ENCODE measurements at regions not wholly inside any gene's neighbourhood (a gene's known extent, or its start where the extent isn't known, plus 50 kb on each side); places are given as distances from the start of the nearest gene placed in this dataset.

DNA sequence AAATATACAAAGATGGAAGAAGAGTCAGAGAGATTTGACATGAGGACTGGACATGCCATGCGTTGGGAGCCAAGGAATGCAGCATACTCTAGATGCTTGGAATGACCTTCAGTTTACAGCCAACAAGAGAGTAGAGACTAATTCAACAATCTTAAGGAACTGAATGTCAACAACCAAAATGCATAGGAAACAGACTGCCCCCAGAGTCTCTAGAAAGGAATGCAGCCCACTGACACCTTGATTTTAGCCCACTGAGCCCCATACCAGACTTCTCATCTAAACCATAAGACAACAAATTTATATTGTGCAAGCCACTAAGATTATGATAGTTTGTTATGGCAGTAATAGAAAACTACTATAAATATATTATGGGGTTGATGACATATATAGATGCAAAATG is 611.2 kb downstream of the RPS29 start:
- no peak for FAIRE-seq

DNA sequence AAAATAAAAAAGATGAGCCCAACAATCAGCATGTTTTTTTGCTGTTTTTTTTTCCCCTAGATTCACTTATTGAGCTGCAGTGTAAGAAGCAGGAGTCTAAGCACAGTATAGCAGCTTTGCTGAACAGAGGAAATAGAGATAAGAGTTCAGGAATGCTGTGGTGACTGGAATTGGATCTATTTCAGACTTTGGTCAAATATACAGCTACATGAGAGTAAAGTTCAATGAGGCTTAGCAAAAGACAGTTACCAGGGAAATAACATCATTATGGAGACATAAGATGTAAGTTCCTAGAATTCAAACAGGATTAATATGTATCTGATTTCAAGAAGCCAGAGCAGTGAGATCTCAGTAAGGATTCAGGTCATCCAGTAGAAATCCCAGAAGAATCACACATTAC is 613.0 kb downstream of the RPS29 start:
- no peak for FAIRE-seq

DNA sequence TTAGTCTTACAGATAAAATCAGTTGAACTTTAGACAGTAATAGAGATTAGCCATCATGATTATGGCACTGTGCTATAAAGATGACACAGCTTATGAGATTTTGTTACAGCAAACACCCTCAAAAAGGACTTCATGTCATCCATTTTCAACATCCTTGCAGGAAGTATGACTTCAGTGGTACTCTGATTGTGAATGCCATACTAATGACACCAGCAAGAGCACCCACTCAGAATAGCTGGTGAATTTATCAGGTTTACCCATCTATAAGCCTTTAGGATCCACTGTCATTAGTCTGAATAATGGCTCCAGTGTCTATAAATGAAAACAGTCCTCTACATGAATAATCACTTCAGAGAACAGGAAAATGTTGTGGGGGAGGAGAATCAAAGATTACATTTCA is 615.2 kb downstream of the RPS29 start:
- no peak for FAIRE-seq

DNA sequence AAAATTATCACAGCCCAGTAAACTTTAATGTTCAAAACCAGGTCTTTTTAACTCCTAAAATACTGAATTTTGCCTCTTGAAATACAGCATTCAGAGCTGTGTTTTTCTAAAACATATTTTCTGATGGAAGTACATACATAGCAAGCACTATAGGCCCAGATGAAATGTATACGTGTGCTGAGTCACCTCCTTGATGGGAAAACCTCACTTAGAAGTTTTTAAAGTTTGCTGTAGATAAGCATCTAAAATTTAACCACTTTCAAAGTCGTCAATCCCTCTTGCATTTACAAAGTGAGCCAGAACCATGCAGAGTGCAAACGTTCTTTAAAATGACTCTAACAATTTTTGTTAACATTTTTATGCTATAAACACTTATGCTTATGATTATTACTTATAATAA is 618.8 kb downstream of the RPS29 start:
- FAIRE-seq = no peak

DNA sequence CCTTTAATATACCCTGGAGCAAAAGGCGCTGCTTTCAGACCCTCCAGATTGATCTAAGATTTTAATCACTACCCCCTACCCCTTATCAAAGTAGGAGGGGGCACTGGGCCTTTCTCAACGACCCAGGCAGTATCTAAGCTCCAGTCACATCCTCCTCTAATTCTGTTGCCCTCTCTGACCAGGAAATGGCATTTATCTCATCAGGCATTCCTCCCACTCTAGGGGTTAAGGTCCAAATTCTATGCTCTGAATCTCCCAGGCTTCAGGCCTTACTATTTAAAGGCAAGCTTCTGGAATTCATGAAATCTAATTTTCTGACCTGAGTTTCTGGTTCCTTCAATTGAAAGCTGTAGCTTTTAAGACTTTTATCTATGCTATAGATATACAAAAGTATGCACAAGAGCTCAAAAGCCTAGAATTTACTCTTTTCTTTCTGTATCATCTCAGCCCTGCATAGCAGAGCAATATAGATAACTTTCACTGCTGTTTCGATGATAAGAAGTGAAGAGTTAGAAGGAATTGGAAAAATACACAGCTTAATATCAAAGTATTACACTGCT is 622.9 kb downstream of the RPS29 start:
- FAIRE-seq = no peak

DNA sequence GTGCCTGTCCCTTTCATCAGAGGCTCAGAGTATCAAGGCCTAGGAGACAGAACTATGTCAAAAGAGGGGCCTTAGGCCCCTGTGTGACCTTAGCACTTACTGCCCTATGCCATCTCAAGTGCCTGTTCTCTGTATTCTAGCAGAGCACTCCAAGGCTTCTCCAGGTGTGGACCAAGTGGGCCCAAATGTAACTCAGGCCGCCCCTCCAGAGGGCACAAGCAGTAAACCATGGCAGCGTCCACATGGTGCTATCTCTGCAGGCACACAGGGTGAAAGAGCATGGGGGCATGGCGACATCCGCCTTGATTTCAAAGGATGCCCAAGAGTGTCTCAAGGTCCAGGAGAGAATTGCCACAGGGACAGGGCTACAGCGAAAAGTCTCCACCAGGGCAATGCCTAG is 628.7 kb downstream of the RPS29 start:
- no peak for FAIRE-seq

DNA sequence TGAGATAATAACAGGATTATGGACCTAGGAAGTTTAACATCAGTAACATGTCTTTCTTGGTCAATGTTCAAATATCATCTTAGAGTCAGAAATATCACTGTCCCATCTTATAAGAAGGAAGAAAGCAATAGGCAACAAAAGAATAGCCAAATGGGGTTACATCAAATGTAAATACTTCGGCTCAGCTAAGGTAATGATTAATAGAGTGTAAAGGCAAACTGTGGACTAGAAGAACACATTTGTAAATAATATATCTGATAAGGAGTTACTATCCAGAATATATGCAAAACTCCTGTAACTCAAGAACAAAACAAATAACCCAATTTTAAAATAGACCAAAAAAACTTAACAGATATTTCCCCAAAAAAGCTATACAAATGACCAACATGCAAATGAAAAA is 630.3 kb downstream of the RPS29 start:
- no peak for FAIRE-seq

DNA sequence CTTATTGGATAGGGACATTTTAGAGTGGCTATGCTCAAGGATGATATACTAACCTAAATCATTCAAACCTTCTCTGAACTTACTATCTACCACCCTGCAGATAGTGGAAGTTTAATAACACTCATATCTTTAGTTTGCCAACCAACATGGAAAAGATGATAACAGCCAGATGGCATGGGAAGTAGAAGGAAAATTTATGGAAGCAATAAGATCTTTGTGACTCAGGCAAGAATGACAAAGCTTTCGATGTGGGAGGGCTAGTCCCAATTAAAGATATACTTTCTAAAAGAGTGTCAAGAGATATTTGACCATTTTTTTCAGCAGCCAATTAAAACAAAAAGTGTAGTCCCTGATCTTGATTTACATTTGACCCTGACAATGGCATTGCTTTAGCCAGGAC is 631.7 kb downstream of the RPS29 start:
- FAIRE-seq = no peak

DNA sequence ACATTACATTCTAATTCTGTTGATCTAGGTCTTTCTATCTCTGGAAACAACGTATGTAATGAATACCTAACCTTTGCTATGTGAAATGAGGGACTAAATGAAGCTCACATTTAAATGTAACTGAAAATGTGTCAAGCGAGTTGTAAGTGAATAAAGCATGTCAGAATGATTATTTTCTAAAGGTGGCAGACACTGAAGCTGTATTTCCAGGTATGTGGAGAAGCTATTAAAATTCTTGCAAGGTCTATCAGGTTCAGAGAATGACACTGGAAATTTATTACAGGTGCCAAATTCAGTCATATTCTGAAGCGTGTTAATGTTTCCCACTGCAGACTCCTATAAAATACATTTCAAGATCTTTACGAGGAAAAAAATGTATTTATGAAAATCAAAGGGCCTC is 641.4 kb downstream of the RPS29 start:
- FAIRE-seq = no peak

DNA sequence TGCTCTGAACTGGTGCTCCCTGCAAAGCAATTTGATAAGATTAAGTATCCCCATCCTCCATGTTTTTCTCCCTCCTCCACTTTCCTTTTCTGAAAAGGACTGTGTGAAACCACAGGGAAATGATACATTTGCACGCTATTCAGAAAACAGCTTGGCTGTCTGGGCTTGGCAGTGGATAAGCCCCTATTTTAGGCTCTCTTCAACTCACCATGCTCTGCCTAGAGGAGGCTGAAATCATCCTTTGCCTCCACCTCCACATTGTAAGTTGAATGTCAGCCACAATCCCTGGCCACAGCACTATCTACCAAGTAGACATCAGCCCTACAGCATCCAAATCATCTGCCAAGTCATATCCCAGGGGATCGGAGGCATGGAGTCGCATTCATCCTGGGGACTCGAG is 642.3 kb downstream of the RPS29 start:
- FAIRE-seq = no peak

DNA sequence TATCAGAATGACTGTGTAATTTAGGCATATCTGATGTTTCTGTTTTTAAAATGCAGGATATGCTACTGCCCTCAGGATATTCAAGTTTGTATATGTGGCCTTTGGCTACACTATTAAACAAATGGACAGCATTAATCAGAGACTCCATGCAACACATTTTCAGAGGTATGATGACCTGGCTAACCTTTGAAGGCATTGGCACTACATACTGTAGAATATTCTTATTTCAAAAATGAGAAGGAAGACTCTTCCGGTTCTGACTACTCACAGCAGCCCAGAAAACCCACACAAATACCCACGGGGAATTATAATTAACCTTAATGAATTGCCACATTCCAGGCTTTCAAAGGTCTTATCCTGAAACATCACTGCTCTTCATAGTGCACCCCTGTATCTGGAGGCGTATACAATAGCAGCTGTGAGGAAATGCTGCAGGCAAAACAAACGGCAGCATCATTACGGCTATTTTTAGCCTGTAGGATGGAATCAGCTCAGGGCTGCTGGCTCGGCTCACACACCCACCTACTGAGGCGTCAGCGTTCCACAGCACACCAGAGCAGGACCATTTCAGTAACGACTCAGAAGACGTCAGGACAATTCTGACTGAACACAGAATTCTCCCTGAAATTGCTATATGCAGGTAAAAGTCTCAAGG is 648.5 kb downstream of the RPS29 start:
- FAIRE-seq = no peak

DNA sequence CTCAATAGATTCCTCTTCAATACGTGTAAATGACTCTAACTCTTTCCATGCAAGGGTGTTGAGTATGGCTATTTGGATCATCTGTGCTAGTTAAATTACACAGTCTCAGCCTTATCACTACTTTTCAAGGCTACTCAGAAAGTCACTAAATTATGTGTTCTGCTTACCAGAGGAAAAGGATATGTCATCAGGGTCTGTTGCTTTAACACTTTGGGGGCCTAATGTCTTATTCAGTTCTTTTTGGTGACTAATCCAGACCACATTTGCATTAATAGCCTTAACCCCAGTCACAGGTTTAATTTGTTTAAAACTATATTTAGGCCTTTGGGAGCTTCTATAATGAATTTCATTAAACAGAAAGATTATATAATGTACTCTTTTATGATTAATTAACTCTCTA is 649.3 kb downstream of the RPS29 start:
- FAIRE-seq = no peak

DNA sequence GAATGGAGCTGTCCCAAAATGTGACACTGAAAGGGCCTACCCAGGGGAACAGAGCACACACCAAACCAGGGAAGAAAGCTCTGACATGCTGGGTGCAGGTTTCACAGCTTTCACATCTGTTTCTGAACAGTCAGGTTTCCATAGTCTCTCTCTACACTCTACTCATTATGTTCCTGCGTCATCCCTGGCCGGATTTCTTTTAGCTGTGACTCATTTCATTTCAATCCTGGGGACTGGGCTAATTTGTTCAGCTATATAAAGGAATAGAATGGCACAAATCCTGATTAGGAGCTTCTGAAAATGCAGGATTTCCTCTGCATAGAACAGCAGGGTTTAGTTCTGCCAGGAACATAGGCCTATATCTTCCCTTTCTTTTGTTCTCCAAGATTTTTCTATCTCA is 649.8 kb downstream of the RPS29 start:
- FAIRE-seq = no peak

DNA sequence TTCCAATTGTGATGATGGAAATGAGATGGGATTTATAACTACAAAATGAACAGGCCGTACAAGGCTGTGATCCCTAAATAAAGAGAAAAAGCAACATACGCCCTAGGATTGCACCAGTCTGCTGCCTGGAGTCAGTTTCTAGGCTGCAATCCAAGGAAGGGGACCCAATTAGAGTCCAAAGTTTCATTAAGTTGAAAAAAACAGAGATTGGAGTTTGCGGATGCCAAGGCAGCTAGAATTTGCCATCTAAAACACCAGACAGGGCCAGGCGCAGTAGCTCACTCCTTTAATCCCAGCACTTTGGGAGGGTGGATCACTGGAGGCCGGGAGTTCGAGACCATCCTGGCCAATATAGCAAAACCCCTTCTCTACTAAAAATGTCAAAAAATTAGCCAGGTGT is 661.0 kb downstream of the RPS29 start:
- no peak for FAIRE-seq

DNA sequence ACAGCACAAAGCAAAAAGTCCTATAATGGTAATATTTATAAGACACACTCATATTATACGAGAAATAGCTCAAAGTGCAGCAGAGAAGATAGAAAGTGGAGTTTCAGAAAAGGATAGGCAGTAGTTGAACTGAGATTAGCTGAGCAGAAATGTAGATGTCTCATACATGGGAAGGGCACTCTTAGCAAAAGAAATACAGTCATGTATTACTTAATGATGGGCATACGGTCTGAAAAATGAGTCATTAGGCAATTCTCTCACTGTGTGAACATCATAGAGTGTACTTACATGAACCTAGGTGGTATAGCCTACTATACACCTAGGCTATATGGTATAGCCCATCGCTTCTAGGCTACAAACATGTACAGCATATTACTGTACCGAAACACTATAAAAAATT is 671.3 kb downstream of the RPS29 start:
- no peak for FAIRE-seq

DNA sequence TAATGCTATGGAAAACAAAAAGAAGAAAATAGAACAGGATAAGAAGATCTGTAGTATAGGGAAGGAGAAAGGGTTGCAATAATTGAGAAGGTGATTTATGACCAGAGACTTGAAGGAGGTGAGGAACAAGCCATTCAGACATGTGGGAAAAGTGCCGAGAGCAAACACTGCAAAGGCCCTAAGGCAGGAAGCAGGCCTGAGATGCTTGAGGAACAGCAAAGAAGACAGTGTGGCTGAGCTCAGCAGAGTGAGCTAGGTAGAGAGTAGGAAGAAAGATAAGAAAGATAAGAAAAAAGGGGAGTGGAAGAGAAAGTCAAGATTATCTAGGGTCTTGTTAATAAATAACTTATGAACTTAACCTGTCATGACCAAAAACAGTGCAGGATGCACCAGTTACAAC is 671.8 kb downstream of the RPS29 start:
- FAIRE-seq = no peak

DNA sequence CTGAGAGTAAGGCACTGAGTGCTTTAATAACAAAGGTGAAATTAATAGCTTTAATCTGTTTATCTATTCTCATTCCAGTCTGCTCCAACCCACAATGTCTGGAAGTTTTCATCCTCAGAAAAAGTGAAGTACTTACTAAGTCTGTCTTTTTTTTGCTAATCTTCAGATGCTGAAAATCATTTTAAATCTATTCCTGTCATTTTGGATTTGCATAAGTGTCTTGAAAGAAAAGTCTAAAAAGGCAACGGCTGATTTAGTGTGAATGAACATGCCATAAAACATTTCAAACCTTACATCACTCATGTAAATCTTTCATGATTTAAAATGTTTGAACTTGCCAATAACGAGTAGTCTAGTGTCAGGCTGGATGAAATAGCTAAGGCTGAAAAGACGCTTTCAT is 685.6 kb downstream of the RPS29 start:
- FAIRE-seq = no peak

DNA sequence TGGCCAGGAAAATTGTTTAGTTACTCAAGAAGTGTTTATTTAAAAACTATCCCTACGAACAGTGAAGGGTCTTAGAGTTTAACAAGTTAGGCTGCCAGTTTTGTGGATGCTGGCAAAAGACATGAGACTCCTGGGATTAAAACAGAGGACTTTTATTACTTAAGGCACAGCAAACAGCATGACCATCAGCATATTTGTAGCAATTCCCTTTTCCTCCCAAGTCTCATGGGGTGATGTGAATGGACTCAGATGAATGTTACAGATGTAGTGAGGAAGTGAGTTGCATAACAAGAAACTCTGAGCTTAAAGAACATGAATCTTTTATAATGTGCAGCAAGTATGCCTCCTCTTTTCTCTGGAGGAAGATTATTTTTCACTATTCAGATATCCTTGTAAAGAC is 695.8 kb downstream of the RPS29 start:
- FAIRE-seq = no peak

DNA sequence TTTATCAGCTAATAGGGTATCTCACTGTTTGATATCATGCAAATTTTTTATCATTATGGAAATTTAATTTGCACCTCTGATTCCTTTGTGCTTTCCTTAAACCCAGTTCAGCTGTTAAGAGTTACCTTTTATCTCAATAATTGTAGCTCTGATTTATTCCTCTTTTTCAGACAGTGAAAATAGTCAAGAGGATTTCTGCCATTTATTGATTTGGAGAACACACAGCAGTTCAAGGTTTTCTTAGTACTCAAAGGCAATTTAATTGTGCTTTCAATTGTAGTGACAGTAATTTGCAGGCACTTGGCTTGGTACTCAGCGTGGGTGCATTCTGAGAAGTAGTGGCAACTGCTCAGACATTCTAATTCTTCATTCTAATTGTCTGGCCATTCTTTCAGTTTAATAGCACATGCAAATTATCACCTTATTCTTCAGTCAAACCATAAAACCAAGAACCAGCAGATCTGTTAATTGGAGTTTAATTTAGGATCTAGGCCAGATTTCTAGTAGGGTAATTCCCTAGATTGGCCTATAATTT is 709.3 kb downstream of the RPS29 start:
- no peak for FAIRE-seq

DNA sequence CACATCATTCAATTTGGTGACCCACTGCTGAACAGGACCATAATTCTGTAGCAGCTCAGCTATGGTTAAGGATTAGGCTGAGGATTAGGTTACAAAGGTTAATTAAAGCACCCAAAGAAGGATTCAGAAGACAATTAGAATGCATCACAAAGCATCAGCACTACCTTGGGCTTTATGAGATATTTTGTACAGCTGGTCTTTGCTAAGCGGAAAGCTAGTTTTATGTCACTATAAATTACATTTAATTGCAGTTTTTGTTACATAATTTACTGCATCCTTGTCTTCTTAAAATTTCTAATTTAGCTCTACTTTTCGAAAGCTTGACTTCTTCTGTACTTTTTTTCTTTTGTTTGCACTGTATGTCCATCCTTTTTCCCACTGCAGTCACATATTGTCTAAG is 711.5 kb downstream of the RPS29 start:
- no peak for FAIRE-seq

DNA sequence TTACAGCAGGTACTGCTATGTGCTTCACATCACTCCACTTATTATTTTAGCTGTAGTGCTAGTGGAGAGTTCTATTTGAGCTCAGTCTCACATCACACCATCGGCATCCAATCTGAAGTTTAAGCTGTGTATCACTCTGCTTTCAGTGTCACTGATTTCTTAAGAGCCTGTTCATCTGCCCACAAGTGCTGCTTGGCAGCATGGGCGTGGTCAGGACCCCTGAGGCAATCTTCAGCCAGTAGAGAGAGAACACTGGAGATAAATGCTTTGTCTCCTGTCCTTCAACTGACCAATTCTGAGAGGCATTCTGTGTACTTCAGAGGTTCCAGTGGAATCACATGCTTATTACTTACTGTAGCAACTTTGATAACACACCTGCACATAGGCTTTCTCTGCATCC is 728.8 kb downstream of the RPS29 start:
- FAIRE-seq = no peak

DNA sequence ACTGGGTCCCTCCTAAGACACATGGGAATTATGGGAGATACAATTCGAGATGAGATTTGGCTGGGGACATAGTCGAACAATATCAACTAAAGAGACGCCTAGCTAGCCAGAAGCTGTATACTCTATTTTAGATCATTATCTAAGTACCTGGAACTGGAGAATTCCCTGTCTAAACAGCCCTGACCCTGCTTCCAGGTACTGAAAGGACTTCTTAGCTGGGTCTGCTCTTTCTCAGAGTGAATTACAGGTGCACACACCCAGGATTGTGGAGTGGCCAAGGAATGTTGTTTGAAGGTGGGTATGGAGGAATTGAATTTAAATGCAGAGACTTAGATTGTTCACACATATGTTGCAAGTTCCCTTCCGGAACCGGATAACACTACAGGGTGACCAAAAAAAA is 733.0 kb downstream of the RPS29 start:
- FAIRE-seq = no peak

DNA sequence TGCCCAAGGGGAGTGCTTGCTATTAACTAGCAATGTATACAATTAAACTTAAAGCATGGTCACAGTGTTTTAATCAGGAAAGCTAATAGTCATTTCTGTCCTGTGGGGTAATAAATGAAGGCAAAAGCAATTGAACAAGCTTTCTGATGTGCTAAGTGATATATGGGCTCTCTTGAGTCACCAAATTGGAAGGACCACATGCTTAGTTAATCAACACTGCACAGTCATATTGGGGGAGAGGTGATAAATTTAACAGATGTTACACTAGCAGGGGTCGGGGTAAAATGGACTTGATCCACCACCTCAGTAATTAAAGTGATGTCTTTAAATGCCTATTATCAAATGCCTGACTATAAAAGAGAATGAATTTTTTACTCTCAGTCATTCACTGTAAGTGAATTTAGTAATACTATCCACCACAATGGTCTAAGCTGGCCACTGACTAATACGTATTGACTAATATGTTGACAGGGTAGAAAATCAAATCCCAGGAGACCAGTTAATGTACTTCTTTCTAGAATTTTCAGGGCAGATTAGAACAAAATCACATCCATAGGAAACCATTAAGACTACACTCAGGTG is 736.3 kb downstream of the RPS29 start:
- no peak for FAIRE-seq

DNA sequence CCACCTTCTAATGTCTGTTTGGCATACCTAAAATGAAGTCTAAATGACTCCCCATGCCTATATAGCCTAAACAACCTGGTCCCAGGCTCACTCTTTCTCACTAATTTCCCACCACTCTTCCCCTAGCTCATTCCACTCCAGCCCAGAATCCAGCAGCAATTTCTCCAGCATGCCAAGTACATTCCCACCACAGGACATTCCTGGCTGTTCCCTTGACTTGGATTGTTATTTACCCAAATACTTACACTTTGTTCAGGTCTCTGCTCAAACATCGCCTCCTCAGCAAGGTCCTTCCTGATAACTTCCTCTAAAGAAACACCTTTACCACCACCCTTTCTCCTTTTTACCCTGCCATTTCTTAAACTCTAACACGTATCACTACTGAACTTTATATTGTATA is 743.4 kb downstream of the RPS29 start:
- FAIRE-seq = no peak

DNA sequence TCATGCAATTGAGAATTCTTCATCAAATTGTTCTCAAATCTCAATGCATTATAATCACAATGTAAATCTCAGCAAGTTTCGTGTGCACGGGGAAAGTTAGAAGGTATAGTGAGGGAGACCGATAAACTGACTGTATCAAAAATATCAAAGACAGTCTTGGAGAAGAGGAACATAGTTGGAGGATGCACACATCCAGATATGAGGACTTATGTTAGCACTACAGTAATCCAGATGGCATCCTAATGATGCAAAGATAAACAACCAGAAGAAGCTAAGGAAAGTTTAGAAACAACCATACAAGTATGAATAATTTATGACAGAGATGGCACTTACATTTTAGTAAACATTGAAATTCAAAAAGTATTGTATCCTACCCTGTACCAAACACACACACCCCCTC is 760.1 kb downstream of the RPS29 start:
- FAIRE-seq = no peak
